ENCODE measurements at regions not wholly inside any gene's neighbourhood (a gene's known extent, or its start where the extent isn't known, plus 50 kb on each side); places are given as distances from the start of the nearest gene placed in this dataset.

- Histone ChIP-seq H4K20me1 (replicated peaks; ENCODE audit: control insufficient read depth, insufficient read depth, low read length) (no peaks in the 10 kb centered on the region), H3K27me3 (ENCODE audit: control insufficient read depth in 2 of 2, insufficient read depth in 2 of 2, low read length in 2 of 2) (no peaks in the 10 kb centered on the region), H3K9me3 (replicated peaks; ENCODE audit: control insufficient read depth, insufficient read depth, low read depth, low read length) (no peaks in the 10 kb centered on the region), H2AFZ (ENCODE audit: low read depth, low read length) (no peak overlapping the region), H3K4me2 (ENCODE audit: insufficient read depth, low read length) (no peak overlapping the region), H3K9me1 (ENCODE audit: control insufficient read depth, insufficient read depth, low read length) (no peaks in the 10 kb centered on the region), H3K9ac (ENCODE audit: insufficient read depth in 1 of 2, low read depth in 2 of 2, low read length in 2 of 2) (no peak overlapping the region), H3K4me1 (replicated peaks in 1 of 2; ENCODE audit: control insufficient read depth in 2 of 2, insufficient read depth in 2 of 2, low read length in 2 of 2) (no peaks in the 10 kb centered on the region), H3K36me3 (ENCODE audit: control insufficient read depth, insufficient read depth, low read length) (no peaks in the 10 kb centered on the region), H3K4me3 (no peak overlapping the region), H3K27ac (ENCODE audit: extremely low read depth, low read depth, low read length) (no peak overlapping the region), H3K79me2 (ENCODE audit: control insufficient read depth, insufficient read depth, low read length) (no peaks in the 10 kb centered on the region)
- DNase-seq (ENCODE audit: extremely low read depth in 1 of 4, low spot score in 3 of 4) = no peak
- CTCF ChIA-PET (ENCODE audit: low intra/inter-chr PET ratio) = no interaction called here
- intact Hi-C loops (cut with micrococcal nuclease) (no loop called here), in situ Hi-C loops (cut with MboI) (no loop called here)
- no peak for FAIRE-seq
- no TSS peak for BruUV-seq (replicated peaks)
- no peak for ATAC-seq
- POLR2A ChIA-PET = no interaction called here
- TF ChIP-seq ZNF224 (CRISPR knock-in tag; IDR thresholded peaks at IDR 0.05) = no peak
- TF ChIP-seq SMAD1 (IDR thresholded peaks at IDR 0.05; ENCODE audit: low read depth, low read length, partially characterized antibody) = no peak
- TF ChIP-seq ZNF3 (CRISPR knock-in tag; IDR thresholded peaks at IDR 0.05) = no peak
- TF ChIP-seq ZNF436 (CRISPR knock-in tag; IDR thresholded peaks at IDR 0.05) = no peak
- TF ChIP-seq NFXL1 (CRISPR knock-in tag; IDR thresholded peaks at IDR 0.05) = no peak
- TF ChIP-seq, protein P1, sequence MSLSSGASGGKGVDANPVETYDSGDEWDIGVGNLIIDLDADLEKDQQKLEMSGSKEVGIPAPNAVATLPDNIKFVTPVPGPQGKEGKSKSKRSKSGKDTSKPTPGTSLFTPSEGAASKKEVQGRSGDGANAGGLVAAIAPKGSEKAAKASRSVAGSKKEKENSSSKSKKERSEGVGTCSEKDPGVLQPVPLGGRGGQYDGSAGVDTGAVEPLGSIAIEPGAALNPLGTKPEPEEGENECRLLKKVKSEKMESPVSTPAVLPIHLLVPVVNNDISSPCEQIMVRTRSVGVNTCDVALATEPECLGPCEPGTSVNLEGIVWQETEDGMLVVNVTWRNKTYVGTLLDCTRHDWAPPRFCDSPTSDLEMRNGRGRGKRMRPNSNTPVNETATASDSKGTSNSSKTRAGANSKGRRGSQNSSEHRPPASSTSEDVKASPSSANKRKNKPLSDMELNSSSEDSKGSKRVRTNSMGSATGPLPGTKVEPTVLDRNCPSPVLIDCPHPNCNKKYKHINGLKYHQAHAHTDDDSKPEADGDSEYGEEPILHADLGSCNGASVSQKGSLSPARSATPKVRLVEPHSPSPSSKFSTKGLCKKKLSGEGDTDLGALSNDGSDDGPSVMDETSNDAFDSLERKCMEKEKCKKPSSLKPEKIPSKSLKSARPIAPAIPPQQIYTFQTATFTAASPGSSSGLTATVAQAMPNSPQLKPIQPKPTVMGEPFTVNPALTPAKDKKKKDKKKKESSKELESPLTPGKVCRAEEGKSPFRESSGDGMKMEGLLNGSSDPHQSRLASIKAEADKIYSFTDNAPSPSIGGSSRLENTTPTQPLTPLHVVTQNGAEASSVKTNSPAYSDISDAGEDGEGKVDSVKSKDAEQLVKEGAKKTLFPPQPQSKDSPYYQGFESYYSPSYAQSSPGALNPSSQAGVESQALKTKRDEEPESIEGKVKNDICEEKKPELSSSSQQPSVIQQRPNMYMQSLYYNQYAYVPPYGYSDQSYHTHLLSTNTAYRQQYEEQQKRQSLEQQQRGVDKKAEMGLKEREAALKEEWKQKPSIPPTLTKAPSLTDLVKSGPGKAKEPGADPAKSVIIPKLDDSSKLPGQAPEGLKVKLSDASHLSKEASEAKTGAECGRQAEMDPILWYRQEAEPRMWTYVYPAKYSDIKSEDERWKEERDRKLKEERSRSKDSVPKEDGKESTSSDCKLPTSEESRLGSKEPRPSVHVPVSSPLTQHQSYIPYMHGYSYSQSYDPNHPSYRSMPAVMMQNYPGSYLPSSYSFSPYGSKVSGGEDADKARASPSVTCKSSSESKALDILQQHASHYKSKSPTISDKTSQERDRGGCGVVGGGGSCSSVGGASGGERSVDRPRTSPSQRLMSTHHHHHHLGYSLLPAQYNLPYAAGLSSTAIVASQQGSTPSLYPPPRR (CRISPR knock-in tag; IDR thresholded peaks at IDR 0.05; ENCODE audit: borderline replicate concordance) = no peak
- TF ChIP-seq ARID1B (IDR thresholded peaks at IDR 0.05) = no peak
- WGBS (ENCODE audit: insufficient coverage, low coverage, missing lambda C conversion rate) = 40% methylated on average over 2 of the region's 3 CpGs
These were observed 326.5 kb downstream of the CGGBP1 start for GRCh38 chr3:87732294-87732693.
